BE2C (cell line): ENCODE measurements at regions not wholly inside any gene's neighbourhood (a gene's known extent, or its start where the extent isn't known, plus 50 kb on each side); places are given as distances from the start of the nearest gene placed in this dataset.

Experiments
- DNase-seq: peaks from one replicate; pipeline ENCODE4 v3.0.0-alpha.2; 2020
- H3K27me3 ChIP-seq: fragments of 250-450 bp; sonication (Bioruptor Pico); 2 replicates; pipeline ENCODE4 v1.5.1; 2020; ENCODE audit warnings: mild to moderate bottlenecking
- H3K36me3 ChIP-seq: fragments of 250-450 bp; sonication (Bioruptor Pico); 2 replicates; pipeline ENCODE4 v1.5.1; 2020; ENCODE audit warnings: mild to moderate bottlenecking
- H3K4me1 ChIP-seq: fragments of 250-450 bp; sonication (Bioruptor Pico); 2 replicates; pipeline ENCODE4 v1.5.1; 2020
- H3K4me3 ChIP-seq: 2 replicates; pipeline ENCODE4 v1.5.1; 2011; ENCODE audit warnings: low read depth, low read length
- H3K9me3 ChIP-seq: fragments of 250-450 bp; sonication (Bioruptor Pico); 2 replicates; pipeline ENCODE4 v1.5.1; 2020
- TF ChIP-seq, protein P1 (sequence below): IDR thresholded peaks from 2 replicates; pipeline ENCODE4 v1.5.1; 2012; ENCODE audit warnings: mild to moderate bottlenecking, low read depth, low read length

DNA sequence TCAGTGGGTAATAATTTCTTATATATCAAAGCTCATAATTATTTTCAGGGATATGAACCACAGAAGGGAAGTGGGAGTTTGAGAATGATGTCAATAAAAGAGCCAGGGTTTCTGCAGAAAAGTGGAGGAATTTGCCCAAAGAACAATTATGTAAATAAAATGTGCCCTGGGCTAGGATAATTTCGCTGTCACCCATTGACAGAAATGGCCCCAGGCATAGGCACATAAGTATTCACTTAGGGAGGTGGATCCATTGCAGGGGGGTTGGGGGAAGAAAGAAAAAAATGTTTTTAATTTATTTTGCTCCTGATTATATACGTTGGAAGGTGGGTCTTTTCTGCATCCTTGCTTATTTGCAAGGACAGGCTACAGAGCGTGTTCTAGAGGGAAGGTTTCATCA, 135.1 kb upstream of the IRX2 start:
- Histone ChIP-seq H3K27me3 (no peaks in the 10 kb centered on the region), H3K4me3 (no peak overlapping the region), H3K4me1 (no peaks in the 10 kb centered on the region), H3K36me3 (no peaks in the 10 kb centered on the region), H3K9me3 (peaks cover 3% of the 10 kb centered on the region)
- TF ChIP-seq, protein P1, sequence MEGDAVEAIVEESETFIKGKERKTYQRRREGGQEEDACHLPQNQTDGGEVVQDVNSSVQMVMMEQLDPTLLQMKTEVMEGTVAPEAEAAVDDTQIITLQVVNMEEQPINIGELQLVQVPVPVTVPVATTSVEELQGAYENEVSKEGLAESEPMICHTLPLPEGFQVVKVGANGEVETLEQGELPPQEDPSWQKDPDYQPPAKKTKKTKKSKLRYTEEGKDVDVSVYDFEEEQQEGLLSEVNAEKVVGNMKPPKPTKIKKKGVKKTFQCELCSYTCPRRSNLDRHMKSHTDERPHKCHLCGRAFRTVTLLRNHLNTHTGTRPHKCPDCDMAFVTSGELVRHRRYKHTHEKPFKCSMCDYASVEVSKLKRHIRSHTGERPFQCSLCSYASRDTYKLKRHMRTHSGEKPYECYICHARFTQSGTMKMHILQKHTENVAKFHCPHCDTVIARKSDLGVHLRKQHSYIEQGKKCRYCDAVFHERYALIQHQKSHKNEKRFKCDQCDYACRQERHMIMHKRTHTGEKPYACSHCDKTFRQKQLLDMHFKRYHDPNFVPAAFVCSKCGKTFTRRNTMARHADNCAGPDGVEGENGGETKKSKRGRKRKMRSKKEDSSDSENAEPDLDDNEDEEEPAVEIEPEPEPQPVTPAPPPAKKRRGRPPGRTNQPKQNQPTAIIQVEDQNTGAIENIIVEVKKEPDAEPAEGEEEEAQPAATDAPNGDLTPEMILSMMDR, result no peak
- no peak for DNase-seq

DNA sequence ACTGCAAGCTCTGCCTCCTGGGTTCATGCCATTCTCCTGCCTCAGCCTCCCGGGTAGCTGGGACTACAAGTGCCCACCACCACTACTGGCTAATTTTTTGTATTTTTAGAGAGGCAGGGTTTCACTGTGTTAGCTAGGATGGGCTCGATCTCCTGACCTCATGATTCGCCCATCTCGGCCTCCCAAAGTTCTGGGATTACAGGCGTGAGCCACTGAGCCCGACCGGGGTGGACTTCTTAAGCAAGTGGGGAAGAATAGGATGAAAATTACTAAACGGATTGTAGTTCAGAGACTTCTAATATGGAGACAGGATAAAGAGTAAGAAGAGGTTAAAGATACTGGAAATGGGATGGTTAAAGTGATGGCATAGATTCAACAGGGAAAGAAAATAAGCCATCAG, 132.3 kb upstream of the IRX2 start:
- TF ChIP-seq, protein P1, result no peak
- H3K4me3 ChIP-seq, result no peak overlapping the region

GRCh38 chr5:2879701-2880100, 128.2 kb upstream of the IRX2 start:
- Histone ChIP-seq H3K9me3 (no peaks in the 10 kb centered on the region), H3K4me1 (no peaks in the 10 kb centered on the region), H3K27me3 (no peaks in the 10 kb centered on the region), H3K4me3 (no peak overlapping the region), H3K36me3 (no peaks in the 10 kb centered on the region)
- TF ChIP-seq, protein P1, result no peak
- no peak for DNase-seq

More for the DNA sequence above, 132.3 kb upstream of the IRX2 start:
- Histone ChIP-seq H3K27me3 (no peaks in the 10 kb centered on the region), H3K36me3 (no peaks in the 10 kb centered on the region), H3K9me3 (peaks cover 3% of the 10 kb centered on the region), H3K4me1 (no peaks in the 10 kb centered on the region)
- no peak for DNase-seq

- DNase-seq, result no peak
- Histone ChIP-seq H3K27me3 (no peaks in the 10 kb centered on the region), H3K4me3 (no peak overlapping the region), H3K9me3 (no peaks in the 10 kb centered on the region), H3K4me1 (no peaks in the 10 kb centered on the region), H3K36me3 (no peaks in the 10 kb centered on the region)
- TF ChIP-seq, protein P1, result no peak
These were observed 126.0 kb upstream of the IRX2 start for GRCh38 chr5:2877522-2877921.

DNA sequence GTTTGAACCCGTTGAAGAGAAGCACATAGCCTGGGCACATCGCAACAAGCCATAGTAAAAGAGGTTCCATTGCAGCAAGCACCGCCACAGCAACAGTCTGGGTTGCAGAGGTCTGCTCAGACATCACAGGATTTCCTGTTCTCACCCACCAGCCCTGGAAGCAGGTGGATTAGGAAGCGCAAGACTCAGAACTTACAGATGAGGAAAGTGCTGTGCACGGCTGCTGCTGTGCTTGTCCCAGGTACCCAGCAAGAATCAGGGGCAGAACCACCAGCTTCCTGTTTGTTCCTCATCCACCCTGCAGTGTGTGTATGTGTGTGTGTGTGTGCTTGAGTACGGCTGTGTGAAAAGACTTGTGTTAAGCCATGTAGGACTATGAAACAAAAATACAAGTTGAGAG, 124.7 kb upstream of the IRX2 start:
- no peak for DNase-seq
- no peak overlapping the region for H3K4me3 ChIP-seq
- H3K9me3 ChIP-seq, result peaks cover 3% of the 10 kb centered on the region
- H3K36me3 ChIP-seq, result no peaks in the 10 kb centered on the region
- H3K4me1 ChIP-seq, result no peaks in the 10 kb centered on the region
- TF ChIP-seq, protein P1, result no peak
- no peaks in the 10 kb centered on the region for H3K27me3 ChIP-seq

- Histone ChIP-seq H3K27me3 (no peaks in the 10 kb centered on the region), H3K4me1 (no peaks in the 10 kb centered on the region), H3K36me3 (no peaks in the 10 kb centered on the region), H3K9me3 (peaks cover 6% of the 10 kb centered on the region), H3K4me3 (no peak overlapping the region)
- DNase-seq, result no peak
- TF ChIP-seq, protein P1, result no peak
These were observed 122.6 kb upstream of the IRX2 start for GRCh38 chr5:2874099-2874498.
